Left hindlimb (tissue), 1 donor: ENCODE measurements at regions not wholly inside any gene's neighbourhood (a gene's known extent, or its start where the extent isn't known, plus 50 kb on each side); places are given as distances from the start of the nearest gene placed in this dataset.
"Not testable (repeated sequence)": the region's sequence is repeated elsewhere in the genome, so short reads cannot be mapped to it uniquely, and the experiment has no call there.

Experiments
- DNase-seq: peaks from one replicate; pipeline ENCODE4 v3.0.0-alpha.2; 2018

DNA sequence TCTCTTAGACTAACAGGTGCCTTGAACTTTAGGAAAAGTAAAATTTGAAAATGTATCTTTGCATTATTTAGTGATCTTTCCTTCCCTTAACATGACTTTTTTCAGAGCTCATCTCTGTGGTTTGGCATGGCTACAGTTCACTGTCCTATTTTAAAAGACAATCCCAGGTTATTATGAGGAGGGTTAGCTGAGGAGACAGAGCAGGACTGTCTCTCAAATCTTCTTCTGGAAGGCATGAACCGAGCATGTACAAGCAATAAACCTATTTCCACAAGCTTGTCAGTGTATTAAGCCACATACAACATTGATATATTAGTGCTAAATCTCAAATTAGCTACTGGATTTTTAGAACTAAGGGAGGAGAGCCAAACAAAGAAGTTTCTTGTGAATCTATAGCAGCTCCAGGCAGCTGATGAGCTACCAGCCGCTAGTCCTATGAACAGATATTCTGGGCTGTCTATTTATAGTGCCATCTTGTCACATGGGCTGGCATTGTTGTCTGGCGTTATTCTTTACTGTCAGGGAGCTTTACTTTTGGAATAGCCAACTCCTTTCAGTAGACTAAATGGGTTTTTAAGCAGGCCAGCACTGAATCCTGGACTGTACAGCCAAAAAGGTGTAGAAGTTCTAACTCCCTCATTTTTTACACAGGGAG, 171.2 kb upstream of the ACTBL2 start:
- no peak for DNase-seq

DNA sequence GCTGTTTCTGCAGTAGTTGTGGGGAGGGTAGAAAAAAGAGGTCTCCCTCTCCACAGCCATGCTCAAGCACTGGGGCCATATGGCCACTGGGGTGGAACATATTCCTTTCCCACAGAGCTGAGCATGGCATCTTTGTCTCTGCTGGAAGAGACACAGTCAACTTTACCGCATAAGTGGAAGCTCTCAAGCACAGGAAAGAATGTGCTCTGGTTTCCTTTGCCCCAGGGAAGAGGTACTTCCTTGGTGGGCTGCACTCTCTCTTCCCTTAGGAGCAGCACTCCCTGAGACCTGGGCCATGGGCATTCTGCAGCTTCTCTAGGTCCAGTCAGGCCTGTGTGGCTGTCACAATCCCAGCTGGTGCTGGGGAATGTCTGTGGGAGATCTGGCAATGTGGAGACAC, 168.5 kb upstream of the ACTBL2 start:
- DNase-seq, result no peak

- no peak for DNase-seq
Measured at GRCh38 chr5:57650360-57651069, 167.9 kb upstream of the ACTBL2 start.

- DNase-seq, result no peak
Measured at GRCh38 chr5:57642698-57643097, 160.1 kb upstream of the ACTBL2 start.

DNA sequence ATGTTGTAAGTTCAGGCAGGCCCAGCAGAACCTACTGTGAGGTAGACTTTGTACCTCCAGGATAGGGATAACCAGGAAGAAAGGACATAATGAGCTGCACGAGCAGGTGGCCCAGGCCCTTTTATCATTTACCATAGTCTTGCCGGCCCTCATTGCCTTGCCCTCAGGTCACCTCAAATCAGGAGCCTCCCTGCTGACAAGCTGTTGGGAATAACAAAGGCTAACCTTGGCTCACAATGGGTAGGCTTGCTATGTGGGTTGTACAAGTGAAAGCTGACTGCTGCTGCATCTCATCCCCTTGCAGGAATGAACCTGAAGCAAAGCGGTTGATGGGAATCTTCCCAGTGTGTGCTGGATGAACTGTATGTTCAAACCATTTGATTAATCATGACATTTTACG, 159.5 kb upstream of the ACTBL2 start:
- DNase-seq, result no peak

GRCh38 chr5:57635146-57635777, 152.7 kb upstream of the ACTBL2 start:
- DNase-seq, result no peak

GRCh38 chr5:57632937-57633336, 150.3 kb upstream of the ACTBL2 start:
- no peak for DNase-seq

- DNase-seq, result not testable (repeated sequence)
Measured at GRCh38 chr5:57631139-57631538, 148.5 kb upstream of the ACTBL2 start.

DNA sequence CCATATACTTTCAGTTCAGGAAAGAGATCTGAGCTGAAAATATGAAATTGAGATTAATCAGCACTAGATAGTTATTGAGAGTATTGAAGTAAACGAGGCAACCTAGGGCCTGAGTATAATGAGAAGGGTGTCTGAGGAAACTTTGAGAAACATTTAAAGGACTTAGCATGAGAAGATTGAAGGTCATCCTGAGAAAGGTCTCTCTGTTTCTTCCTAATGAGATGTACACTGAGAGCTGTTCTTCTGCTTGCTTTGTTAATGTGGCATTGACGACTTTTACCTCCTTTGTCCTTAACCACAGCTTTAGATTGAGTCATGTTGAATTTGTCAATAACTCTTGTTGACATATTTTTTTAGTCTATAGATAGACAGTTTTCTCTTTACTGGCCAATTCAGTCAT, 145.1 kb upstream of the ACTBL2 start:
- DNase-seq, result no peak

- DNase-seq, result no peak
Measured at GRCh38 chr5:57626703-57627102, 144.1 kb upstream of the ACTBL2 start.

DNA sequence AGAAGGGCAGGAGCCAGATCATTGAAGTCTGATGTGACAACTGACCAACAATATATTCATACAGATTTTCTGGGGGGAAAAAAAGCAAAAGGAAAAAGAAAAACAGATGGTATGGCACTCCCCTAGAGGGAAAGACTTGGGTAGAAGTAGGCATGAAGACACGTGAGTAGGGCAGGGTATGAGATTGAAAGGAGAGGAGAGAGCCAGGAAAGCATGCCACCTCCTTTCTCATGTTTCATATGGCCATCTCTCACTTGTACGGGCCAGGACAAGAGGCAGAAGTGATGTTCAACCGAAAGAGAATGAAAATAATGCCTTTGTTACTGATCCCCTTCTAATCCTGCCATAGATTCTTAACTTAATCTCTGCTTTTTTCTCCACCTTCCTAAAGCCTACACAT, 139.0 kb upstream of the ACTBL2 start:
- no peak for DNase-seq

DNA sequence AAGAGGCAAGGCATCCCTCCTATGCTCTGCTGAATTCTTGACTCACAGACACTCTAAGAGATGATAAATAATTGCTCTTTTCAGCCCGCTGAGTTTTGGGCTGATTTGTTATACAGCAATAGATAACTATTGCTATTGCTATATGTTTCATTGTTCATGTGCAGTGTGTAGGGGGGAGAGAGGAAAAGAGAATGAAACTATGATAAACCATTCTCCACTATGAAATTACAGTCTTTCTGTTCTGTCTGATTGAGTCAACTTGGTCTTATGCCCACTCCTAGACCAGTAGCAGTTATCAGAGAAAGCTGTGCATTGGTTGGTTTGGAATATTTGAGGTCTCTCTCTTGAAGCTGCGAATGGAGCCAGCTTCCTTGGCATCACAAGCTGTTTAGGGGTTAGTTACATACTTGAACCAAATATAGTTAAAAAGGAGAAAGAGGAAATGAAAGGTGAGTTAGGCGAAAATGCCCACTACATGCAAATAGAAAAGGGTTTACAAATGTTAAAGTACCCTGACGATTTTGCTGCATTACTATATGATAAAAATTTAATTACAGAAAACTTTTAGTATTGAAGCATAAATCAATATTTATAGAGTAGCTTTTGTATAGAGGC, 136.3 kb upstream of the ACTBL2 start:
- no peak for DNase-seq

DNA sequence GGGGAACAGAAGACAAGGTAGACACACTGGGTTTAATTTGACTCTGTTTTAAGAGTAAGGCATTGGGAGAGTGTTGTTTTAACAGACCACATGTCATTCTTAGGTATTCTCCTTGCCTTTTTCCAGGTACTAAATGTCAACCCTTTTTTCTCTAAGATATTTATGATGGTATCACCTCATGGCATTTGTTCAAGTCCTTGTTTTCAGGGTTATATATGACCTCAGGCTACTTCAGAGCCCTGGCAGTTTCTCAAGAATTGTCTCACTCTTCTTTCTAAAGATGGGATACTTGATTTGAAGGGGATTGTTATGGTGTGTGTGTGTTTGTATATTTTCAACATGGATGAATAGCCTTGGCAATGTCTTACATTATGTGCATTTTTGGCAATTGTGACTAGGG, 131.1 kb upstream of the ACTBL2 start:
- DNase-seq, result no peak

DNA sequence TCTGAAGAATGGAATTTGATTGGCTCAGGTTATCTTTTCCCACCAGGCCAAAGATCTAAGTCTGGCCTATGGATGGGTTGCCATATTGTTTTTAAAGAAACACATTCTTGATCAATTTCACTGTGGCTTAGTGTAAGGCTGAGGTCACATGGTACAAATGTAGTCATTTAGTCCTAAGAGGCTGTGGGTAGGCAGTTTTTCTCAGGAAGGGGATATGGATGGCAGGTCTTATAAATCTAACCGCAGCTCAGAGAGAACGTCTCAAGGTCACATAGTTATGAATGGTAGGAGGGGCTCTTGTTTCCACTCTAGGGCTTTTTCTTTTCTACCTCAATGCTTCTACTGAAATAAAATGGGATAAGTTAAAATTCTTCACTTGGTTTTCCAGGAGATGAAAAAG, 128.6 kb upstream of the ACTBL2 start:
- no peak for DNase-seq

GRCh38 chr5:57608542-57608941, 125.9 kb upstream of the ACTBL2 start:
- DNase-seq, result no peak

- DNase-seq, result no peak
Measured at GRCh38 chr5:57601996-57602395, 119.4 kb upstream of the ACTBL2 start.

GRCh38 chr5:57600321-57600720, 117.7 kb upstream of the ACTBL2 start:
- no peak for DNase-seq

GRCh38 chr5:57598756-57599155, 116.1 kb upstream of the ACTBL2 start:
- DNase-seq, result no peak

DNA sequence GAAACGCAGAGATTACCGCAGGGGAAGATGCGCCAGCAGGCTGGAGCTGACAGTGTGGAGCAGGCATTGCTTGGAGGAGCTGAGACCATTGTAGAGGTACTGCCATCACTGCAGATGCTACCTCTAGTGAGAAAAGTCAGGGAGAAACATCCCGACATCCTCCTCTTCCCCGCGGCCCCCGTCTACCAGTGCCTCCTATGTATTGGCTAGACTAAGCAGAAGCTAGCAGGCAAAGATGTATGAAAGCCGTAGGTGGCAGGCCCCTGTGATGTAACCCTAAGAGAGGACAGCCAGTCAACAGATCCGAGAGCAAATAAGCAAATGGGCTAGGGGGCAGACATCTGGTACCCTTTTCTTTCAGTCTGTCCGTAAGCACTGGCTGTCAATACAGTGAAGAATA, 115.5 kb upstream of the ACTBL2 start:
- no peak for DNase-seq

- DNase-seq, result no peak
Measured at GRCh38 chr5:57595523-57595991, 112.9 kb upstream of the ACTBL2 start.

GRCh38 chr5:57594436-57594835, 111.8 kb upstream of the ACTBL2 start:
- no peak for DNase-seq

GRCh38 chr5:57592236-57592635, 109.6 kb upstream of the ACTBL2 start:
- no peak for DNase-seq

DNA sequence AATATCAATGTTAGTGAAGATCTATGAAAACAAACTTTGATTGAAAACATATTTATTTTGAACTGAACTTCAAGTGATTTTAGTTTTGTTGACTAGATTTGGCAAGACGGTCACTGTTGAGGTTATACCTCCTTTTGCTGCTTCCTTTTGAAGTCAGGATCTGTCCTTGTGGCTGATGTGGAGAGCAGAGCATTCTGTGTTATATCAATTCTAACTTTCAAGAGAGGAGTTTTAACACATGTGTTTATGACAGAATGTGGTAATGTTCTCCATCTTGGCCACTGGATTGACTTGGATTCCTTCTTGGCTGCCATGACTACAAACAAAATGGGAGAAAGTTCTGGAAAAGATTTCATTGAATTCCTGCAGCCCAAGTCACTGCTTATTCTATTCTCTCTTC, 104.0 kb upstream of the ACTBL2 start:
- DNase-seq, result no peak

GRCh38 chr5:57582578-57583070, 100.0 kb upstream of the ACTBL2 start:
- DNase-seq, result no peak
